A549 (cell line): ENCODE measurements at regions not wholly inside any gene's neighbourhood (a gene's known extent, or its start where the extent isn't known, plus 50 kb on each side); places are given as distances from the start of the nearest gene placed in this dataset.

ENCODE experiments used
- CTCF ChIP-seq: fragments of >200 bp; sonication (Bioruptor Twin); formaldehyde crosslinking; IDR thresholded peaks from 3 replicates; pipeline ENCODE4 v1.5.1; 2016
- EP300 ChIP-seq, 2 experiments: fragments of >200 bp; sonication (Bioruptor Twin); formaldehyde crosslinking; IDR thresholded peaks; 2 replicates in 1 of 2; 3 replicates in 1 of 2; pipeline ENCODE4 v1.6.1; 2016 to 2017
- HDAC2 ChIP-seq: fragments of 200-600 bp; sonication (generic); IDR thresholded peaks from 2 replicates; pipeline ENCODE4 v1.6.1; 2016
- POLR2A ChIP-seq: IDR thresholded peaks from 2 replicates; pipeline ENCODE4 v1.6.1; 2012; ENCODE audit warnings: mild to moderate bottlenecking, low read length
- POLR2AphosphoS2 ChIP-seq: conservative IDR thresholded peaks from 2 replicates; pipeline ENCODE4 v1.6.1; 2012; ENCODE audit warnings: low read length, improper control_type of control experiment, inconsistent platforms
- RNF2 ChIP-seq: fragments of 200-600 bp; sonication (generic); IDR thresholded peaks from 2 replicates; pipeline ENCODE4 v1.6.1; 2016; ENCODE audit warnings: low read depth, mild to moderate bottlenecking, antibody characterized with exemption, moderate library complexity, borderline replicate concordance
- TF ChIP-seq, protein P1 (sequence below): IDR thresholded peaks from 2 replicates; pipeline ENCODE4 v1.6.1; 2012

GRCh38 chr10:28425422-28425821, 107.5 kb upstream of the WAC start:
- no peak for TF ChIP-seq CTCF
- TF ChIP-seq HDAC2, result no peak
- no peak for TF ChIP-seq RNF2
- TF ChIP-seq EP300 (IDR thresholded peaks at IDR 0.05), result no peak
- no peak for TF ChIP-seq POLR2A
- TF ChIP-seq, protein P1, sequence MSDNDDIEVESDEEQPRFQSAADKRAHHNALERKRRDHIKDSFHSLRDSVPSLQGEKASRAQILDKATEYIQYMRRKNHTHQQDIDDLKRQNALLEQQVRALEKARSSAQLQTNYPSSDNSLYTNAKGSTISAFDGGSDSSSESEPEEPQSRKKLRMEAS, result no peak
- TF ChIP-seq POLR2AphosphoS2, result no peak
